Smooth muscle cell (in vitro differentiated cells): ENCODE measurements at regions not wholly inside any gene's neighbourhood (a gene's known extent, or its start where the extent isn't known, plus 50 kb on each side); places are given as distances from the start of the nearest gene placed in this dataset.

Experiments
- DNase-seq: peaks from one replicate; lab custom pipeline; 2025; ENCODE audit not compliant: unreplicated experiment; lab: John Stamatoyannopoulos, UW
- H2AFZ ChIP-seq: fragments of 200-600 bp; sonication (generic); 2 replicates; pipeline ENCODE4 v1.6.0; 2016; ENCODE audit warnings: antibody characterized with exemption, low read depth, mild to moderate bottlenecking
- H3F3A ChIP-seq: fragments of 200-600 bp; sonication (generic); 2 replicates; pipeline ENCODE4 v1.6.0; 2017; ENCODE audit warnings: antibody characterized with exemption, low read depth
- H3K27ac ChIP-seq: fragments of 200-600 bp; sonication (generic); 2 replicates; pipeline ENCODE4 v1.5.1; 2016; ENCODE audit warnings: low read depth, mild to moderate bottlenecking
- H3K27me3 ChIP-seq: fragments of 200-600 bp; sonication (generic); 2 replicates; pipeline ENCODE4 v1.6.1; 2016; ENCODE audit warnings: low read depth, mild to moderate bottlenecking
- H3K36me3 ChIP-seq: fragments of 200-600 bp; sonication (generic); 2 replicates; pipeline ENCODE4 v1.5.1; 2016; ENCODE audit warnings: low read depth
- H3K4me1 ChIP-seq: fragments of 200-600 bp; sonication (generic); 2 replicates; pipeline ENCODE4 v1.5.1; 2016; ENCODE audit warnings: low read depth
- H3K4me2 ChIP-seq: fragments of 200-600 bp; sonication (generic); 2 replicates; pipeline ENCODE4 v1.6.0; 2016; ENCODE audit warnings: mild to moderate bottlenecking
- H3K4me3 ChIP-seq: fragments of 200-600 bp; sonication (generic); 2 replicates; pipeline ENCODE4 v1.5.1; 2016; ENCODE audit warnings: mild to moderate bottlenecking
- H3K79me2 ChIP-seq: fragments of 200-600 bp; sonication (generic); 2 replicates; pipeline ENCODE4 v1.6.0; 2016; ENCODE audit warnings: low read depth, mild to moderate bottlenecking
- H3K9ac ChIP-seq: fragments of 200-600 bp; sonication (generic); 2 replicates; pipeline ENCODE4 v1.6.0; 2016; ENCODE audit warnings: low read depth
- H3K9me3 ChIP-seq: fragments of 200-600 bp; sonication (generic); replicated peaks from 2 replicates; pipeline ENCODE4 v1.5.1; 2016; ENCODE audit warnings: low read depth
- H4K20me1 ChIP-seq: fragments of 200-600 bp; sonication (generic); 2 replicates; pipeline ENCODE4 v1.6.0; 2016; ENCODE audit warnings: low read depth
- CTCF ChIP-seq: fragments of 200-600 bp; sonication (generic); IDR thresholded peaks from 2 replicates; pipeline ENCODE4 v1.5.1; 2017; ENCODE audit warnings: borderline replicate concordance, mild to moderate bottlenecking, antibody characterized with exemption; ENCODE audit not compliant: insufficient read depth, poor library complexity, severe bottlenecking
- WGBS: methylation state at CpG from one replicate; pipeline ENCODE4 v1.1.7; 2016; ENCODE audit warnings: low lambda C conversion rate; 5-methylcytosine and 5-hydroxymethylcytosine counted together

GRCh38 chr13:33910255-33910654 is 92.3 kb downstream of the RFC3 start:
- Histone ChIP-seq H3K4me3 (no peak overlapping the region), H3K9me3 (no peaks in the 10 kb centered on the region), H4K20me1 (no peaks in the 10 kb centered on the region), H3F3A (no peaks in the 10 kb centered on the region), H2AFZ (no peak overlapping the region), H3K4me2 (no peak overlapping the region), H3K4me1 (no peaks in the 10 kb centered on the region), H3K27ac (no peak overlapping the region), H3K79me2 (no peaks in the 10 kb centered on the region), H3K27me3 (no peaks in the 10 kb centered on the region), H3K9ac (no peak overlapping the region), H3K36me3 (no peaks in the 10 kb centered on the region)
- no peak for DNase-seq
- 100% methylated on average over 1 of the region's 1 CpG for WGBS
- no peak for TF ChIP-seq CTCF

GRCh38 chr13:33911521-33911920 is 93.6 kb downstream of the RFC3 start:
- Histone ChIP-seq H4K20me1 (no peaks in the 10 kb centered on the region), H3K79me2 (no peaks in the 10 kb centered on the region), H3K36me3 (no peaks in the 10 kb centered on the region), H2AFZ (no peak overlapping the region), H3K4me1 (no peaks in the 10 kb centered on the region), H3K27me3 (no peaks in the 10 kb centered on the region), H3K9ac (no peak overlapping the region), H3K4me2 (no peak overlapping the region), H3K4me3 (no peak overlapping the region), H3K9me3 (no peaks in the 10 kb centered on the region), H3K27ac (no peak overlapping the region), H3F3A (no peaks in the 10 kb centered on the region)
- TF ChIP-seq CTCF, result no peak
- WGBS, result 100% methylated on average over 3 of the region's 3 CpGs
- no peak for DNase-seq

- 94% methylated on average over 3 of the region's 3 CpGs for WGBS
- Histone ChIP-seq H3K27me3 (no peaks in the 10 kb centered on the region), H3K4me3 (no peak overlapping the region), H3K4me2 (no peak overlapping the region), H3K4me1 (no peaks in the 10 kb centered on the region), H3K27ac (no peak overlapping the region), H3K9me3 (no peaks in the 10 kb centered on the region), H3K36me3 (no peaks in the 10 kb centered on the region), H3K79me2 (no peaks in the 10 kb centered on the region), H3F3A (peaks cover 1% of the 10 kb centered on the region), H3K9ac (no peak overlapping the region), H4K20me1 (no peaks in the 10 kb centered on the region), H2AFZ (no peak overlapping the region)
- no peak for TF ChIP-seq CTCF
- no peak for DNase-seq
Observed at GRCh38 chr13:33913829-33914228, 95.9 kb downstream of the RFC3 start.

GRCh38 chr13:33917190-33917589 is 99.2 kb downstream of the RFC3 start:
- Histone ChIP-seq H3K4me2 (no peak overlapping the region), H2AFZ (peak overlapping the region; percentile 61), H3K36me3 (no peaks in the 10 kb centered on the region), H3F3A (peaks cover 4% of the 10 kb centered on the region), H3K9me3 (no peaks in the 10 kb centered on the region), H3K4me3 (no peak overlapping the region), H3K9ac (no peak overlapping the region), H3K4me1 (no peaks in the 10 kb centered on the region), H4K20me1 (no peaks in the 10 kb centered on the region), H3K27ac (no peak overlapping the region), H3K79me2 (no peaks in the 10 kb centered on the region), H3K27me3 (no peaks in the 10 kb centered on the region)
- TF ChIP-seq CTCF, result no peak
- no peak for DNase-seq
- WGBS, result 24% methylated on average over 4 of the region's 4 CpGs
